Left lobe of liver (tissue), 2 donors: ENCODE measurements at regions not wholly inside any gene's neighbourhood (a gene's known extent, or its start where the extent isn't known, plus 50 kb on each side); places are given as distances from the start of the nearest gene placed in this dataset.
A peak's percentile ranks its signal among the peaks of the same experiment; 100 is the strongest.
"Not testable (repeated sequence)": the region's sequence is repeated elsewhere in the genome, so short reads cannot be mapped to it uniquely, and the experiment has no call there.

ENCODE experiments used
- ATAC-seq: fragments of 200-7000 bp; cut with Tn5 transposase; one replicate; pipeline ENCODE4 v1.9.1; 2020; ENCODE audit warnings: mild to moderate bottlenecking, moderate library complexity
- DNase-seq: peaks from one replicate; pipeline ENCODE4 v3.0.0-alpha.2; 2020; ENCODE audit warnings: low spot score
- donor health status: DM: no; HTN: no; CAD: no; lungs with moderate emphysema.
- donor health status: DM: no; HTN: yes; CAD: no.

DNA sequence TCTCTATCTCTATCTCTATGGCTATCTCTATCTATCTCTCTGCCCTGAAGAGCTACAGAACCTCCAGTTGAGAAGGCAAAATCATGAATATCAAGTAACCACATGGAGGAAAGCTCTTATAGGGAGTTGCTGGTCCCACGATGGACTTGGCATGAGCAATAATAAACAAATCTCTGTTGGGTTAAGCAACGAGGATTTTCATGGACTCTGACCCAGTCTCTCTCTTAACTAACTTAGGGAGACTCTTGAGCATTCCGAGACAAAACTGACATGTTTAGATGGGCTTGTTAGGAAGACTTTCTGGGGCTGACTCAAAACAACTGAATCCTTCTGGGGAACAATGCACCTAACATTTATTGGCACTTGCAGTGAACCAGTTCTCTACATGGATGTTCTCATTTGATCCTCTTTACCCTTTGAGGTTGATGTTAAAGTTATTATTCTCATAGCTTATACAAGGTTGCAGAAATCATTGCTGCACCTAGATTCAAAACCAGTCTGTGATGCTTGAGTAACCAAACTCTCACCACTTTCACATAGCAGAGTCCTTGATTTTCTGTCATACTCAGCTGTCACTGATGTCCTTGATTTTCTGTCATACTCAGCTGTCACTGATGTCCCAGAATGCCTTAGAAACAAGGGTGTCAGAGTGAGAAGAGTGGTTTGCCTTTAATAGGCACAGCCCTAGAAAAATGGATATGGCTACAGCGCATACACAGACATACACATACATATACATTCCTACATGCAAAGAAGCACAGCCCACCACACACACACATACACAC lies 354.6 kb upstream of the MAF start:
- peak; percentile 70 for ATAC-seq
- DNase-seq, result no peak

DNA sequence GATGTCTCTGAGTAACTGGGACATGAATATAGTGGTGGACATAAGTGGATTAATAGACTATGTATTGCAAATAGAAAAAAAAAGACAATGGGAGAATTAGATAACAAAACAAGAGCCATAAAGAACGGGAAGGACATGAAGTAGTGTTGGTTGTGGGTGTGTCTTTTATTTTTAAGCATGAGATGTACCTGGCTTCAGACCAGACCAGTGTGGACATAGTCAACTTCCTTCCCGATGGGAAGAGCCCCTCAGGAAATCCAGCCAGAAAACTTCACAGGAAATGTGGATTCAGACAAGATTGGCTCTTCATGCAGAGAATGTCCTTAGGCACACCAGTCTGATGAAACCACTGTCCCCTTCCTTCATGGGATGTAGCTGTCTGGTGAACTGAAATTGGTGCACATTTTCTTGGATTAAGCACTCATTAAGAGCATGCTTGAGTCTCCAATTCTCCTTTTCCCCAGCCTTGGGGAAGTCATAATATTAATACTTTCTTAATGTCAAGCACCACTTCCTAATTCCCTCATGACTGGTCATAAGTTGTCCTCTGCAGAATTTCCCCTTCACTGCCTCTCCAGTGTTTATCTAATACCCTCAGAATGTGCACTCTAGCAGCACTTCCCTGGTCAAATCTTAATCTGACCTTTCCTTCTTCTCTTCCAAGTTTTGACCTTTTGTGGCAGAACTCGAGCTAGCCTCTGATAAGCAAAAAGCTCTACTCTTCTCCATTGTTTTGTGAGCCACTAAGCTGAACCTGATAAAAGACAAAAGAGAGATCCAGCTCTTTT lies 350.6 kb upstream of the MAF start:
- DNase-seq, result no peak
- ATAC-seq, result peak; percentile 49

DNA sequence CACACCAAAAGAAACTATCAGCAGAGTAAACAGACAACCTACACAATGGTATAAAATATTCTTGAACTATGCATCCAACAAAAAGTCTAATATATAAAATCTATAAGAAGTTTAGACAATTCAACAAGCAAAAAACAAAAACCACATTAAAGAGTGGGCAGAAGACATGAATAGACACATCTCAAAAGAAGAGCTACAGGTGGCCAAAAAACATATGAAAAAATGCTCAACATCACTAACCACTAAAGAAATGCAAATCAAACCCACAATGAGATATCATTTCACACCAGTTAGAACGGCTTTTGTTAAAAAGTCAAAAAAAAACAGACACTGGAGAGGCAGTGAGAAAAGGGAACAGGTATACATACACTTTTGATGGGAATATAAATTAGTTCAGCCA lies 348.9 kb upstream of the MAF start:
- ATAC-seq (no peak), DNase-seq (no peak)

DNA sequence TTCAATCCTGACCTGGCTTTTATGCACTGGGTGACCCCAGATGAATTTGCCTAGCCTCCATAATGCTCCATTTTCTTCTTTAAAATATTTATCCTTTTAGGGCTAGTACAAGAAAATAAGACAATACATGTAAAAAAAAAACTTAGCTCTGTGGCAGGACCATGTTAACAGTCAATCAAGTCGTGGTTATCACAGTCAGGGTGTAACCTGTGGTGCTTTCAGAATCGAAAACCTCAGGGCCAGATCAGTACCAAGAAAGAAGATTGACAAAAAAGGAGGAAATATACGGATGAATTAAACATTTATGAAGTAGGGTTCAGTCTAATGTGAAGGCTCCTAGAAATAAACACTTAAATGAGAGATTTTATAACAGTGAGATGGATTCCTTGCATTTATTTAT lies 347.2 kb upstream of the MAF start:
- DNase-seq (no peak), ATAC-seq (no peak)

DNA sequence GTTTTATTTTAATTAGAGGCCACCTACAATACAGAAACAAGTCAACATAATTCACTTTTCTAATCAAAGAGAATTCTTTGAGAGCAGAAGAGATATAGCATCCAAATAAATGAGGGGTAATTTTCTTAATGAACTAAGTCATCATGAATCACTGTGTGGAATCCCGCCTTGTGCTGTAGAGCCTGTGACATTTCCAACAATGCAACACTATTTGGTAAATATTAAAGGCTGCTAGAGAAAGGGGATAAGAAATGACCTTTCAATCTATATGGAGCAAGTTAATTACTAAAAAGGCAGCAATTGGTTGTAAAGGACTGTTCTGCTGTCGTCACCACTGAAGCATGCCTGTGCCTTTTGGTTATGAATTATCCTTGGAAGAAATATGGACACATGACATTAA lies 345.7 kb upstream of the MAF start:
- ATAC-seq, result no peak
- DNase-seq, result no peak

DNA sequence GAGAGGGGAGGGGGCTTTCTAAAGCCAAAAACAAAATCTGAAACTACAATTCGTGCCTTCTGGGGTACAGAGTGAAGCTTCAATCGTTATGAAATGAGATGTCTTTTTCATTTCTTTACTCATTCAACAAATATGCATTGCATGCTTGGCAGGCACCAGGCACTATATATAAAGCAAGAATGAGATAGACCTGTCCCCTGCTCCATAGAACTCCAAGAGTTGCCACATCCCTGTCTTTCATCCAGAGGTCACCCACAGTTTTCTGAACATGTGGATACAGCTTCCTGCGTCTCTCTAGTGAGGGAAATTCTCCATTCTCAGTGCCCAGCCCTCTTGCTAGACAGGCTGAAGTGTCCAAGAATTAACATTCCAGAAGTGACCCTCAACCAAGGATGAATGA lies 343.2 kb upstream of the MAF start:
- no peak for ATAC-seq
- no peak for DNase-seq

DNA sequence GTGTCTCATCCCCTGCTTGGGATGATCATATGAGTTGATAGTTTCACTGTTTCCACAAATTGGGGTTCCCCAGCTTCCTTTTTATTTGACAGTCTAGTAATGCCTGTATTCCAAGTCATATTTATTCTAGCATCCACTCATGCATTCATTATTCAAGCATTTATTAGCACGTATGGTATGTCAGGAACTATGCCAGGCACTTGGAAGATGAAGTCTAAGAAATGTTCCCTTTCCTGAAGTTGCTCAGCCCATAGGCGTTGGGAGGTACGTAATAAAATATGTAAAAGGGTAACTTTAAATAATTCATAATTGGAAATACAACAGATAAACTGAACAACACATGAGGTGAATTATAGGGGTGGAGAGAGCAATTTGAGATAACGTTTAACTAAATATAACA lies 338.0 kb upstream of the MAF start:
- DNase-seq, result no peak
- ATAC-seq, result no peak

DNA sequence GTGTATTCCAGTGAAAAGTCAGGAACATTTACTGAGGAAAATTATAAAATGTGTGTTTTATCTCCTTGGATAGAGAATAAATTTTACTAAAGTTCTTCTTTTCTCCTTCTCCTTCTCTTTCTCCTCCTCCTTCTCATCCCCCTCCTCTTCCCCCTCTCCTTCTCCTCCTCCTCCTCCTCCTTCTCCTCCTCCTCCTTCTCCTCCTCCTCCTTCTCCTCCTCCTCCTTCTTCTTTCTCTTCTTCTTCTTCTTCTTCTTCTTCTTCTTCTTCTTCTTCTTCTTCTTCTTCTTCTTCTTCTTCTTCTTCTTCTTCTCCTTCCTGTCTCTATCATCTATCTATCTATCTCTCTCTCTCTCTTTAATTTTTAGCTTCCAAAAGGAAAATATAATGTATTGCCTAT lies 337.1 kb upstream of the MAF start:
- not testable (repeated sequence) for ATAC-seq

DNA sequence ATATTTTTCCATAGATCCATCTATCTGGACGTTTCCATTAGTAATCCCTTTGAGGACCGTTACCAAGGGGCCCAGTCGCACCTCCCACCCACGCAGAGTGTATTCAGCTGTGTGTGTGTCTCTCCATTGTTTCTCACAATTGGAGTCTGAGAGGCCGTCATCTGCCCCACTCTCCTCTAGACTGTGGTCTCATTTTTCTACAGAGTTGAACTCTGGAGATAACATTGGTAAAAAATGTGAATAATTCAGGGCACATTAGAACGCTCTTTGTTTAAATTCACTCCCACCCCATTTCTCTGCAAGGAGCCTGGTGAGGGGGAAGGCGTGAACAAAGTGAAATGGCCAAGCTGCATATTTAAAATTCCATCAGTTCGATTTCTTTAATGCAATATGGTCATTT lies 333.1 kb upstream of the MAF start:
- no peak for DNase-seq
- no peak for ATAC-seq

More for the DNA sequence above, 337.1 kb upstream of the MAF start:
- not testable (repeated sequence) for DNase-seq

DNA sequence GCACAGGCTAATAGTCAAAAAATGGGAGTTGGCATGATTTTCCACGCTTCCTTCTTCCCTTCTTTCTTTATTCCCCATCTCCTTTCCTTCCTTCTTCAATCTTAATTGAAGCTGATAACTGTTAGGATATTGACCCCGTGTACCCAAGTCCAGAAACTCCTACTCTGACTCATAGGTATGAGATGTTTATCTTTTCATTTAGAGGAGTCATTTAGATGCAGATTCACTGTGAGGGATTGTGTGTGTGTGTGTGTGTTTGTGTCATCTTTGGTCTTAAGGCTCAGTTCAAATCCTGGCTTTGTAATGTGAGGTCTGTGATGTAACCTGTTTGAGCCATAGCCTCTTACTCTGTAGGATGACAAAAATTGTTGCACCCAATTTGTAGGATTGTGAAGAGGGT lies 332.0 kb upstream of the MAF start:
- ATAC-seq (no peak), DNase-seq (no peak)

DNA sequence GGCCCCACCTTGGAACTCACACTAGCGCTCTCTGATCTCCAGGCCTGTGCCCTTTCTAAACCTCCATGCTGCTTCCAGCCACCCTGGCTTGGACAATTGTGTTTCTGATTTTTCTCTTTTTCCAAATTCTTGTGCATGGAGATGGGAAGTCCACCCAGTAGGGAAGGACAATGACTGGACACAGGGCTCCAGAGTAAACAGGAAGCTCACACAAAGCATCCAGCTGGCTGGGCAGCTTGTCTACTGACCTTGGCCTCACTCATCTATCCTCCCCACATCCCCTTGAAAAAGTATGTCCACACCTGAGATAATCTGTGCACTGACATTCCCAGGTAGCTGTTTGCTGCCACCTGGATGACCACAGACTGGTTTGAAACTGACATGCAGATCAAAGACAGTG lies 331.2 kb upstream of the MAF start:
- no peak for DNase-seq
- ATAC-seq, result no peak

DNA sequence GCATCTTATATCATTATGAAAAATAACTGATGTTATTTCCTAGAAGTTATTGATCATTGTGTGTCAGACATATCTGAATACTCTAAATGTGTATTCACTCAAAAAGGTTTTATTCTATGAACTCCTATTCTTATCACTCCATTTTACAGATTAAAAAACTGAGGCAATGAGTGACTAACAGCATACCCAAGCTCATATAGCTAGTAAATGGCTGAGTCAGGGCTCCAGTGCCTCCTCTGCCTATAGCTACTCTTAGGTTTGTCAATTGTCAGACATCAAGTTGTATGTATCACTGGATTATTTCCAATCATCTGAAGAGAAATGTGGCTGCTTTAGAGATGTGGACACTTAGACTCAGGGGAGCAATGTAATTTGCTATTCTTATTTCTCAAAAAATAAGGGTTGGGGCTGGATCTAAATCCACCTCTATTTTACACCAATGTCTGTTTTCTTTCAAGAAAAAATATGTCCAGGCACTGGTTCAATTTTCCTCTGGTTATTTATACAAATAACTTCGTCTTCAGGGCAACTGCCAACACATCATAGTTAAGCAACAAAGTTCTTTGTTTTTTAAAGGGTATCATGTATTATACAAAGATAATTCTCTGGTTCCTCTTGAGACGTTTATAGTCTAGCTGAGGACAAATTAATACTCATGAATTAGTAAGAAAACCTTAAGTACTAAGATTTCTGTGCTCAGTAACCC lies 328.9 kb upstream of the MAF start:
- no peak for DNase-seq
- no peak for ATAC-seq

DNA sequence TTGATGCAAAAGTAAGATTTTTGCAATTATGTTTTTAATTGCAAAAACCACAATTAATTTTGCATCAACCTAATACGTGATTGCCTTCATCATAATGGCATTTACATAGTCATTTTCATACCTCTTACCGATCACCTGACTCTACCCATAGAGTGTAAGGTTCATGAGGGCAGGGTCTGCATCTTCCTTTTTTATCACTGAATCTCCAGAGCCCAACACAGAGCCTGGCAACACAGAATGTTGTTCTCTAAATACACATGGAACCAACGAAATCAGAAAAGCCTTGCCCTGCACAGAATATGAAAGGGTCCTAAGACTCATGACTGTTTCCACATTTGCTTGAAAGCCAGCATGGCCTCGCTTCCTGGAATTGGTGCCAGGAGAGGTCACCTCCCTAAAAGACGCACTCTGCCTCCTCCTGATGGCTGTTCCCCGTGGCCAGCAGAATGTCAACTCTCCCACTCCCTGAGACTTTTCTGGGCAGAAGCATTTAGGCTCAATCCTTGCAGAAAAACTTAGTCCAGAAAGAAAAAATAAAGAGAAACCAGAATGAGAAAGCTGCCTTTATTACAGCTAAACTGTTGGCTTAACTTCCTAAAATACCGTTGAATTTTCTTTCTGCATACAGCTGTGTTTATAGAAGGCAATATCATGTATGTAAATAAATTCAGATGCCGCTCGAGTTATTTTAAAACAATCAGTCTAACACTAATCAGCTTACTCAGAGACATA lies 327.8 kb upstream of the MAF start:
- DNase-seq, result no peak
- no peak for ATAC-seq

DNA sequence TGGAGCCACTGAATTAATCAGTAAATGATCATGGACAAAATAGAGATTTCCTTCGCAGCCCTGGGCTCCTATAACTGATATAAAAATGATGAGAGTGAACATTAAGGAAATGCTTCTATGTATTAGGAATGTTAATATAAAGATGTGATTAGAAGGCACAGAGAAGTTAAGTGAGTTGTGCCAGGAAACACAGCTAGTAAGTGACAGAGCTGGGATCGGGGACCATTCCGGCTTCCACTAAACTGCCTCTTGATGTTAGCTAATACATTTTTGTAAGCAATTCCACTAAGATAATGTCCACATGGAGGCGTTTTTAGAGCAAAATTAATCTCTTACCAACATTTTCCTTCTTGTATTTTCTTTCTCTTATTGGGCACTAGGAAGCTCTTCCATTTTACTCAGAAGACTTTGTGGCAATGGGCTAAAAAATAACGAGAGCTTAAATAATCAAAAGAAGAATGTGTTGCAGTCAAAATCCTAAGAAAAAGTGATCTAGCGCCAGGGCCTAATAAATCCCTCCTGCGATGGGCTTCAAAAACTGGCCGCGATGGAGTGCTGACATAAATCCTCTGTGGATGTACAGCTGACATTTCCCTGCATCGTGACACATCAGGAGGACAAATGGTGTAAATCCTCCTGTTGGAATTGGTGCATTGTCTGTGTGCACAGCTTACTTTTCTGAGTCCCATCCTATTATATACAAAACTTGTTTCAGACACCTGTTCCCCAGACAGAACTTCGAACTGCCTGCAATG lies 326.1 kb upstream of the MAF start:
- ATAC-seq, result no peak

DNA sequence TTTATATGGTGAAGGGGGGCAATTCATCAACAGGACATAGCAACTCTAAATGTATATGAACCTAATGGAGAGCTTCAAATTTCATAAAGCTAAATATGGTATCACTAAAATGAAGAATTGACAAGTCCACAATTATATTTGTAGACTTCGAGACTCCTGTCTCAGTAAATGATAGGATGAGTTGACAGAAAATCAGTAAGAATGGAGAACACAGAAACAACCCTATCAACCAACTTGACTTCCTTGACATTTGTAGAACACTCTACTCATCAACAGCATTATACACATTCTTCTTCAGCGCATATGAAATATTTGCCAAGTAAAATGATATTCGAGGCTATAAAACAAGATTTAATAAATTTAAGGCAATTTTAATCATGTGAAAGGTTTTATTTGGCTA lies 322.9 kb upstream of the MAF start:
- no peak for ATAC-seq
- no peak for DNase-seq

More for the DNA sequence above, 326.1 kb upstream of the MAF start:
- DNase-seq, result no peak

DNA sequence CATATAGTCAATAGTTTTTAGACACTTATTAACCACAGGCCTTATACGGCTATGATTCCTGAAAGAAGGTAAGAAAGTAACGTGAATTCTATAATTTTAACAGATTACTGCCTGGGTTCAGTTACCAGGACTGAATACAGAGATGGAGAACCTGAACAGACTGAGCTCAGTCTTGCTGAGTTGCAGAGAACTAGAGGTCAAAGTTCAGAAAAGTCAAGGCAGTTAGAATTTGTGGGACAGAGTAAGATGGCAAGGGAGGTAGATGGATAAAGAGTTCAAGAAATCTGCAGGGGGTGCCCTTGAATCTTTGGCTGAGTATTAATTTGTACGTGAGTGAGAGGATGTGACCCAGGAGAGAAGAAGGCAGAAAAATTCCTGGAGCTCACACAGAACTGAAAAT lies 320.1 kb upstream of the MAF start:
- no peak for ATAC-seq

DNA sequence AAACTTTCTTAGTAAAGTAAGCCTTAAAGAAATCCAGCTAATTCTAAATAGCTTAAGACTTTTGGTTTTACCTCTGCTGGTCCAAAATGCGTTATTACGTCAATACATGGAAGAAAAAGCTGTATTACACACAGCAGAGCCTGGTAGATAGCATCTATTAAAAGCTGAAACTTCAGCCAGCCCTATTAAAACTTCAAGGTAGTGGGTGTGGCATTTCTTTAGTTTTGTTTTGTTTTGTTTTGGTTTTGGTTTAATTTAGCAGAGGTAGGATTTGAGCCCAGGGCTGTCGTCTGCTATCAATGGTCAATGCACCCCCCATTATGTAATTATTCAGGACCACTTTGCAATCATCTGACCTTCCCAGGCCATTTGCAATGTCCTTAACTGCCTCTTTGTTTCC lies 318.4 kb upstream of the MAF start:
- no peak for DNase-seq
- no peak for ATAC-seq

More for the DNA sequence above, 320.1 kb upstream of the MAF start:
- DNase-seq, result no peak

DNA sequence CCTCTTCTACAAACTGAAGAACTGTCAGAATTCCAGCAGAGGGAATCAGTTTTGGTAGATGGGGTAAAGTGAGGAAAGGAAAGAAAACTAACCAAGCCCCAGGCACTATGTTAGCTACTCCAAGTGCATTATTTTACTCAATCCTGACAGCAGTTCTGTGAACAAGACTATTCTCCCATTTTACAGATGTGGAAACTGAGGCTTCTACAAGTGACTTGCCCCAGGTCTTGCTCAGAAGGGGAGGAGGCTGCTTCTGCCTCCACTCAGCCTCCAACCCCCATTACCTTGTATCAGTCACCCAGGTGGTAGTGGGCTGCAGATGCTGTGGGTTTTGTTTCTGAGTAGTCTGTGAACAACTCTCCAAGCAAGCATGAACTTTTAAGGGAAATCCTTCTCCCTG lies 315.2 kb upstream of the MAF start:
- no peak for ATAC-seq
- DNase-seq, result no peak

DNA sequence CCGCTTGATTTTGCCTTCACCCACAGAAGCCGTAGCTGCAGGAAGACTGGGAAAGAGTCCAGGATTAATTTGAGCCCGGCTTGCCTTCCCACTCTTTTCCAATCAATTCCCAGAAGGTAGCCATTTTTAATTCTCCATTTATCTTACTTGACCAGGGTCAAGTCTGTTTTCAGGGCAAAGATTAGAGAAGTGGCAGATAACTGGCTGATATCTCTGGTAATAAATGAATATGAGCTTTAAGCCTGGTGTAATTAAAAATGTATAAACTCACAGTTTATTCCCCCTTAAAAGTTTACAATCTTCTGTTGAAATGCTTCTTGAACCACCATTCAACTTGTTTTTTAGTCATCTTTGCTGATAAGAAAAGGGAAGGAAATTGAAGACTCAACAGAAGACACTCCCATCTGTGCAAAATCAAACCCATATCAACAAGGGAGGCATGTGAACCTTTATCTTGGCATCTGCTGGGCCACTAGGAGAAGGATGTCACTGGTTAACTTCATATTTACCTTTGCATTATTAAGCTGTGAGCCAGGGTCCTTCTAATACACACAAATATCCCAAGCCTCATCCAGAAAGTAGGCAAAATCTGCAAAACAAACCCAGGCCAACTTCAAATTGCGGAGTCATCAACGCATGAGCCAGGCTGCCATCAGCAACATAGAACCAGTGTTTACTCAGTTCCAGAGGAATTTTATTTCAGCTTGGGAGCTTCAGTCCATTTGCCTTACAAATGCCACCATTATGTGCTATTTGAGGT lies 314.6 kb upstream of the MAF start:
- no peak for DNase-seq
- no peak for ATAC-seq
